H9 (cell line): ENCODE measurements at regions not wholly inside any gene's neighbourhood (a gene's known extent, or its start where the extent isn't known, plus 50 kb on each side); places are given as distances from the start of the nearest gene placed in this dataset.

Source experiments
- DNase-seq: peaks from one replicate; pipeline ENCODE4 v3.0.0-alpha.2; 2017
- H2AFZ ChIP-seq: one replicate; pipeline ENCODE4 v1.6.1; 2013; ENCODE audit warnings: mild to moderate bottlenecking, low read length, control low read depth, moderate library complexity
- H2AK5ac ChIP-seq: 2 replicates; pipeline ENCODE4 v1.6.1; 2013; ENCODE audit warnings: low read length, control low read depth, mixed read lengths; ENCODE audit not compliant: insufficient read length
- H2BK120ac ChIP-seq: one replicate; pipeline ENCODE4 v1.6.1; 2013; ENCODE audit warnings: low read depth, mild to moderate bottlenecking, low read length, control low read depth, inconsistent platforms; ENCODE audit not compliant: poor library complexity, severe bottlenecking
- H2BK12ac ChIP-seq: 2 replicates; pipeline ENCODE4 v1.6.1; 2013; ENCODE audit warnings: low read length, control low read depth, mixed read lengths, low read depth; ENCODE audit not compliant: insufficient read length
- H2BK15ac ChIP-seq: 2 replicates; pipeline ENCODE4 v1.6.1; 2013; ENCODE audit warnings: low read depth, low read length, control low read depth
- H2BK20ac ChIP-seq: one replicate; pipeline ENCODE4 v1.6.1; 2013; ENCODE audit warnings: low read depth, mild to moderate bottlenecking, low read length, control low read depth, inconsistent platforms; ENCODE audit not compliant: poor library complexity, severe bottlenecking
- H2BK5ac ChIP-seq: 2 replicates; pipeline ENCODE4 v1.6.1; 2013; ENCODE audit warnings: low read length, control low read depth, mixed read lengths; ENCODE audit not compliant: insufficient read length
- H3K14ac ChIP-seq: 2 replicates; pipeline ENCODE4 v1.6.1; 2013; ENCODE audit warnings: low read length, control low read depth; ENCODE audit not compliant: insufficient read depth
- H3K18ac ChIP-seq: 2 replicates; pipeline ENCODE4 v1.6.1; 2013; ENCODE audit warnings: low read depth, mild to moderate bottlenecking, mixed read lengths, low read length, control low read depth; ENCODE audit not compliant: insufficient read length
- H3K23ac ChIP-seq: 2 replicates; pipeline ENCODE4 v1.6.1; 2013; ENCODE audit warnings: low read length, control low read depth, mixed read lengths, low read depth; ENCODE audit not compliant: insufficient read length
- H3K23me2 ChIP-seq: 2 replicates; pipeline ENCODE4 v1.6.1; 2013; ENCODE audit warnings: low read depth, mild to moderate bottlenecking, mixed read lengths, low read length, control low read depth; ENCODE audit not compliant: insufficient read length, poor library complexity, severe bottlenecking
- H3K27ac ChIP-seq: 2 replicates; pipeline ENCODE4 v1.5.1; 2013; ENCODE audit warnings: low read length, control low read depth, mixed read lengths, low read depth; ENCODE audit not compliant: insufficient read length
- H3K27me3 ChIP-seq: 2 replicates; pipeline ENCODE4 v1.6.1; 2013; ENCODE audit warnings: low read length, control low read depth, inconsistent platforms; ENCODE audit not compliant: insufficient read depth
- H3K4ac ChIP-seq: 2 replicates; pipeline ENCODE4 v1.6.1; 2013; ENCODE audit warnings: low read depth, mild to moderate bottlenecking, control low read depth, inconsistent platforms, low read length, moderate library complexity
- H3K4me1 ChIP-seq: 2 replicates; pipeline ENCODE4 v1.6.1; 2013; ENCODE audit warnings: low read length, control low read depth, inconsistent platforms; ENCODE audit not compliant: insufficient read depth
- H3K4me2 ChIP-seq: 2 replicates; pipeline ENCODE4 v1.6.1; 2013; ENCODE audit warnings: low read length, control low read depth, mixed read lengths; ENCODE audit not compliant: insufficient read length, insufficient read depth
- H3K56ac ChIP-seq: 2 replicates; pipeline ENCODE4 v1.6.1; 2013; ENCODE audit warnings: low read depth, mild to moderate bottlenecking, mixed read lengths, low read length, control low read depth; ENCODE audit not compliant: insufficient read length
- H3K79me1 ChIP-seq: 2 replicates; pipeline ENCODE4 v1.6.1; 2013; ENCODE audit warnings: low read depth, mild to moderate bottlenecking, moderate library complexity, low read length, control low read depth, inconsistent platforms; ENCODE audit not compliant: insufficient read depth, poor library complexity, severe bottlenecking
- H3K79me2 ChIP-seq: 2 replicates; pipeline ENCODE4 v1.6.1; 2013; ENCODE audit warnings: low read length, control low read depth, inconsistent platforms; ENCODE audit not compliant: insufficient read depth
- H3K9ac ChIP-seq: 2 replicates; pipeline ENCODE4 v1.6.1; 2013; ENCODE audit warnings: low read length, control low read depth, mixed read lengths; ENCODE audit not compliant: insufficient read length; ENCODE audit errors: extremely low read depth
- H3K9me3 ChIP-seq: one replicate; pipeline ENCODE4 v1.6.1; 2013; ENCODE audit warnings: low read depth, low read length, inconsistent platforms; ENCODE audit not compliant: control insufficient read depth
- H3T11ph ChIP-seq: one replicate; pipeline ENCODE4 v1.6.1; 2013; ENCODE audit warnings: mild to moderate bottlenecking, low read length, control low read depth, inconsistent platforms
- H4K20me1 ChIP-seq: one replicate; pipeline ENCODE4 v1.6.1; 2013; ENCODE audit not compliant: control insufficient read depth, insufficient read length, insufficient read depth
- H4K5ac ChIP-seq: 2 replicates; pipeline ENCODE4 v1.6.1; 2013; ENCODE audit warnings: low read depth, mild to moderate bottlenecking, mixed read lengths, low read length, control low read depth; ENCODE audit not compliant: insufficient read length
- H4K8ac ChIP-seq: replicated peaks from 2 replicates; pipeline ENCODE4 v1.6.1; 2013; ENCODE audit warnings: low read length, control low read depth, mixed read lengths, low read depth; ENCODE audit not compliant: insufficient read length
- H4K91ac ChIP-seq: 2 replicates; pipeline ENCODE4 v1.6.1; 2013; ENCODE audit warnings: low read depth, mild to moderate bottlenecking, moderate library complexity, mixed read lengths, low read length, control low read depth; ENCODE audit not compliant: insufficient read length
- H3K27ac Mint-ChIP-seq, 3 experiments: 2 replicates in 2 of 3; 3 replicates in 1 of 3; pipeline ENCODE4 v1.8.0; 2020 to 2021; ENCODE audit warnings: mixed read lengths in 3 of 3, mild to moderate bottlenecking in 1 of 3, moderate library complexity in 1 of 3
- H3K27me3 Mint-ChIP-seq: 2 replicates; pipeline ENCODE4 v1.8.0; 2021; ENCODE audit warnings: low read depth, mild to moderate bottlenecking, moderate library complexity, mixed read lengths
- H3K36me3 Mint-ChIP-seq, 3 experiments: 2 replicates in 2 of 3; 3 replicates in 1 of 3; pipeline ENCODE4 v1.8.0; 2020 to 2021; ENCODE audit warnings: low read depth in 3 of 3, mixed read lengths in 3 of 3; ENCODE audit not compliant: insufficient read depth in 1 of 3
- H3K4me1 Mint-ChIP-seq, 2 experiments: 2 replicates each; pipeline ENCODE4 v1.8.0; 2020; ENCODE audit warnings: mixed read lengths in 2 of 2
- H3K4me3 Mint-ChIP-seq, 2 experiments: 2 replicates in 1 of 2; 3 replicates in 1 of 2; pipeline ENCODE4 v1.8.0; 2020 to 2021; ENCODE audit warnings: mild to moderate bottlenecking in 2 of 2, mixed read lengths in 2 of 2, moderate library complexity in 1 of 2
- H3K9me3 Mint-ChIP-seq, 2 experiments: 2 replicates in 1 of 2; 3 replicates in 1 of 2; pipeline ENCODE4 v1.8.0; 2020; ENCODE audit warnings: mild to moderate bottlenecking in 2 of 2, mixed read lengths in 2 of 2, moderate library complexity in 1 of 2
- CTCF ChIP-seq: fragments of 200-600 bp; sonication (generic); conservative IDR thresholded peaks from 3 replicates; pipeline ENCODE4 v1.8.0; 2021; ENCODE audit warnings: antibody characterized with exemption, mild to moderate bottlenecking
- WGBS: extraction: QIAGEN DNeasy Blood & Tissue Kit; methylation state at CpG from one replicate; pipeline ENCODE4 v1.1.7; 2013; ENCODE audit warnings: missing lambda C conversion rate, low lambda C conversion rate, mixed read lengths; ENCODE audit not compliant: insufficient read length; ENCODE audit errors: extremely low coverage; 5-methylcytosine and 5-hydroxymethylcytosine counted together

DNA sequence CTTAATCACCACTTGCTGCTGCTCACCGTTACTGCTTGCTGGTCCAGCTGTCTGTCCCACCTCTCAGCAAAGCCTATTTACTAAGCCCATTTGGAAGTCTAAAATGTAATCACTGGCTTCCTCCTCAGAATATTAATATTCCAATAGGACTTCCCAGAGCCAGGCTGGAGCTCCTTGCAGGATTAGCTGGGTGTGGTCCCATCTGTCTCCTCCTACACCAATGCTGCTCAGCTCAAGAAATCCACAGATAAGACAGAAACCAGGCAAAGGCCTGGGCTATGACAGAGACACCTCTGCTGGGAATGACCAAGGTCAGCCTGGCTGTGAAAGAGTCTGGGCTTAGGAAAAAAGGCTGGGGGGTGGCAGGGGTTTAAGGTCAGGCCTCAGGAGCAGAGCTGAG, 317.8 kb downstream of the BUD13 start:
- Mint-ChIP-seq H3K4me1 (peaks cover 57 to 65% of the 10 kb centered on the region in 2 experiments), H3K27me3 (peaks cover 7% of the 10 kb centered on the region), H3K4me3 (no peak overlapping the region), H3K27ac (no peak overlapping the region), H3K9me3 (peaks cover 19 to 20% of the 10 kb centered on the region in 2 experiments), H3K36me3 (peaks cover 10 to 18% (median 15%) of the 10 kb centered on the region in 3 experiments)
- H2BK5ac ChIP-seq, result no peak overlapping the region
- peaks cover 3% of the 10 kb centered on the region; the same call in 1 of the 2 replicates for H3K4me1 ChIP-seq
- no peak overlapping the region for H3T11ph ChIP-seq
- no peaks in the 10 kb centered on the region for H3K79me1 ChIP-seq
- H2BK12ac ChIP-seq, result no peak overlapping the region
- no peak overlapping the region for H2BK120ac ChIP-seq
- no CpG with 5 or more reads among the region's 1 CpG for WGBS
- H3K27me3 ChIP-seq, result no peaks in the 10 kb centered on the region
- no peak overlapping the region for H2BK15ac ChIP-seq
- no peak overlapping the region for H3K14ac ChIP-seq
- H3K9me3 ChIP-seq, result peaks cover 4% of the 10 kb centered on the region
- H4K20me1 ChIP-seq, result no peaks in the 10 kb centered on the region
- no peak overlapping the region for H3K18ac ChIP-seq
- no peak for TF ChIP-seq CTCF
- no peak overlapping the region for H3K9ac ChIP-seq
- H3K4me2 ChIP-seq, result no peak overlapping the region
- H2AFZ ChIP-seq, result no peak overlapping the region
- no peak overlapping the region for H3K4ac ChIP-seq
- H3K56ac ChIP-seq, result no peak overlapping the region
- no peak overlapping the region for H3K23ac ChIP-seq
- no peak overlapping the region for H2AK5ac ChIP-seq
- H2BK20ac ChIP-seq, result no peak overlapping the region
- no peak overlapping the region for H4K5ac ChIP-seq
- H3K27ac ChIP-seq, result no peak overlapping the region
- H3K79me2 ChIP-seq, result no peaks in the 10 kb centered on the region
- no peak overlapping the region for H4K8ac ChIP-seq
- H4K91ac ChIP-seq, result no peak overlapping the region
- DNase-seq, result no peak
- H3K23me2 ChIP-seq, result no peaks in the 10 kb centered on the region
